WTC11 (cell line): ENCODE measurements at regions not wholly inside any gene's neighbourhood (a gene's known extent, or its start where the extent isn't known, plus 50 kb on each side); places are given as distances from the start of the nearest gene placed in this dataset.

Experiments used
- ATAC-seq: fragments of 200-7000 bp; cut with Tn5 transposase; 2 replicates; pipeline ENCODE4 v1.10.0; 2021; ENCODE audit warnings: mild to moderate bottlenecking, moderate library complexity
- CTCF ChIA-PET: fragments of 300-600 bp; sonication (Branson Sonifier 250); formaldehyde crosslinking; loops from one replicate; lab custom pipeline; 2021; ENCODE audit warnings: antibody characterized with exemption; lab: Charles Lee
- POLR2A ChIA-PET: fragments of 350-600 bp; sonication (Branson Sonifier 250); formaldehyde crosslinking; loops from one replicate; lab custom pipeline; 2021; ENCODE audit warnings: antibody characterized with exemption; lab: Charles Lee
- DNase-seq: peaks from one replicate; pipeline ENCODE4 v3.0.0; 2021; ENCODE audit warnings: low spot score
- H3K27ac Mint-ChIP-seq: 2 replicates; pipeline ENCODE4 v1.8.0; 2021; ENCODE audit warnings: mixed read lengths
- H3K27me3 Mint-ChIP-seq: 2 replicates; pipeline ENCODE4 v1.8.0; 2021; ENCODE audit warnings: low read depth, mild to moderate bottlenecking, moderate library complexity, mixed read lengths
- H3K36me3 Mint-ChIP-seq: 2 replicates; pipeline ENCODE4 v1.8.0; 2021; ENCODE audit warnings: mixed read lengths
- H3K4me1 Mint-ChIP-seq: 2 replicates; pipeline ENCODE4 v1.8.0; 2022; ENCODE audit warnings: mixed read lengths
- H3K4me3 Mint-ChIP-seq: 2 replicates; pipeline ENCODE4 v1.8.0; 2021; ENCODE audit warnings: mild to moderate bottlenecking, moderate library complexity, mixed read lengths
- H3K9me3 Mint-ChIP-seq: 2 replicates; pipeline ENCODE4 v1.8.0; 2021; ENCODE audit warnings: mixed read lengths
- AR ChIP-seq: fragments of 250-450 bp; sonication (Bioruptor Pico); IDR thresholded peaks from 2 replicates; pipeline ENCODE4 v1.9.0; 2021; ENCODE audit warnings: mild to moderate bottlenecking
- CREB1 ChIP-seq: sonication (generic); formaldehyde crosslinking; IDR thresholded peaks from 2 replicates; pipeline ENCODE4 v1.8.0; 2023; ENCODE audit warnings: mild to moderate bottlenecking, missing genetic modification reagents
- FOXK1 ChIP-seq: sonication (generic); formaldehyde crosslinking; IDR thresholded peaks from 2 replicates; pipeline ENCODE4 v1.8.0; 2022; ENCODE audit warnings: mild to moderate bottlenecking, moderate library complexity, missing genetic modification reagents
- IRF2 ChIP-seq: sonication (generic); formaldehyde crosslinking; IDR thresholded peaks from 2 replicates; pipeline ENCODE4 v1.8.0; 2022; ENCODE audit warnings: low read depth, missing genetic modification reagents, borderline replicate concordance
- JUN ChIP-seq: sonication (generic); formaldehyde crosslinking; IDR thresholded peaks from 2 replicates; pipeline ENCODE4 v1.8.0; 2023; ENCODE audit warnings: mild to moderate bottlenecking, missing genetic modification reagents
- MAX ChIP-seq: sonication (generic); formaldehyde crosslinking; IDR thresholded peaks from 2 replicates; pipeline ENCODE4 v1.8.0; 2022; ENCODE audit warnings: mild to moderate bottlenecking, missing genetic modification reagents
- MYBL2 ChIP-seq: sonication (generic); formaldehyde crosslinking; IDR thresholded peaks from 2 replicates; pipeline ENCODE4 v1.8.1; 2023; ENCODE audit warnings: mild to moderate bottlenecking, moderate library complexity, missing genetic modification reagents
- NR1H2 ChIP-seq: sonication (generic); formaldehyde crosslinking; IDR thresholded peaks from 2 replicates; pipeline ENCODE4 v1.9.0; 2021; ENCODE audit warnings: mild to moderate bottlenecking, moderate library complexity, missing genetic modification reagents
- SMAD4 ChIP-seq: sonication (generic); formaldehyde crosslinking; IDR thresholded peaks from 2 replicates; pipeline ENCODE4 v1.8.0; 2022; ENCODE audit warnings: mild to moderate bottlenecking, missing genetic modification reagents
- SP1 ChIP-seq: sonication (generic); formaldehyde crosslinking; conservative IDR thresholded peaks from 2 replicates; pipeline ENCODE4 v1.8.1; 2022; ENCODE audit warnings: missing genetic modification reagents
- STAT6 ChIP-seq: sonication (generic); formaldehyde crosslinking; conservative IDR thresholded peaks from 2 replicates; pipeline ENCODE4 v1.8.1; 2023; ENCODE audit warnings: mild to moderate bottlenecking, low read depth, missing genetic modification reagents, moderate library complexity
- TEAD4 ChIP-seq: sonication (generic); formaldehyde crosslinking; IDR thresholded peaks from 2 replicates; pipeline ENCODE4 v1.8.0; 2022; ENCODE audit warnings: mild to moderate bottlenecking, missing genetic modification reagents
- TF ChIP-seq, protein P1 (sequence below): sonication (generic); formaldehyde crosslinking; IDR thresholded peaks from 2 replicates; pipeline ENCODE4 v1.8.0; 2022; ENCODE audit warnings: mild to moderate bottlenecking, missing genetic modification reagents
- TF ChIP-seq, protein P2 (sequence below): fragments of 250-450 bp; sonication (Bioruptor Pico); conservative IDR thresholded peaks from 2 replicates; pipeline ENCODE4 v1.9.0; 2021; ENCODE audit warnings: mild to moderate bottlenecking
- TF ChIP-seq, protein P3 (sequence below): sonication (generic); formaldehyde crosslinking; IDR thresholded peaks from 2 replicates; pipeline ENCODE4 v1.8.1; 2023; ENCODE audit warnings: mild to moderate bottlenecking, missing genetic modification reagents, moderate library complexity
- TF ChIP-seq, protein P4 (sequence below): fragments of 250-450 bp; sonication (Bioruptor Pico); IDR thresholded peaks from 2 replicates; pipeline ENCODE4 v1.9.0; 2021; ENCODE audit warnings: mild to moderate bottlenecking, borderline replicate concordance

- POLR2A ChIA-PET = no interaction called here
- H3K4me3 Mint-ChIP-seq = no peak overlapping the region
- no peaks in the 10 kb centered on the region for H3K27me3 Mint-ChIP-seq
- ATAC-seq (no peak), DNase-seq (no peak)
- CTCF ChIA-PET = no interaction called here
- H3K4me1 Mint-ChIP-seq = peaks cover 31% of the 10 kb centered on the region
- H3K27ac Mint-ChIP-seq = peak overlapping the region; percentile 8; the same call in 1 of the 2 replicates
- no peaks in the 10 kb centered on the region for H3K36me3 Mint-ChIP-seq
- peaks cover 3% of the 10 kb centered on the region; the same call in 1 of the 2 replicates for H3K9me3 Mint-ChIP-seq
- no peak for TF ChIP-seq MAX (CRISPR knock-in tag)
- no peak for TF ChIP-seq NR1H2 (CRISPR knock-in tag)
- TF ChIP-seq, protein P1, sequence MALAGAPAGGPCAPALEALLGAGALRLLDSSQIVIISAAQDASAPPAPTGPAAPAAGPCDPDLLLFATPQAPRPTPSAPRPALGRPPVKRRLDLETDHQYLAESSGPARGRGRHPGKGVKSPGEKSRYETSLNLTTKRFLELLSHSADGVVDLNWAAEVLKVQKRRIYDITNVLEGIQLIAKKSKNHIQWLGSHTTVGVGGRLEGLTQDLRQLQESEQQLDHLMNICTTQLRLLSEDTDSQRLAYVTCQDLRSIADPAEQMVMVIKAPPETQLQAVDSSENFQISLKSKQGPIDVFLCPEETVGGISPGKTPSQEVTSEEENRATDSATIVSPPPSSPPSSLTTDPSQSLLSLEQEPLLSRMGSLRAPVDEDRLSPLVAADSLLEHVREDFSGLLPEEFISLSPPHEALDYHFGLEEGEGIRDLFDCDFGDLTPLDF = no peak
- TF ChIP-seq STAT6 (CRISPR knock-in tag) = no peak
- no peak for TF ChIP-seq SP1
- TF ChIP-seq, protein P2, sequence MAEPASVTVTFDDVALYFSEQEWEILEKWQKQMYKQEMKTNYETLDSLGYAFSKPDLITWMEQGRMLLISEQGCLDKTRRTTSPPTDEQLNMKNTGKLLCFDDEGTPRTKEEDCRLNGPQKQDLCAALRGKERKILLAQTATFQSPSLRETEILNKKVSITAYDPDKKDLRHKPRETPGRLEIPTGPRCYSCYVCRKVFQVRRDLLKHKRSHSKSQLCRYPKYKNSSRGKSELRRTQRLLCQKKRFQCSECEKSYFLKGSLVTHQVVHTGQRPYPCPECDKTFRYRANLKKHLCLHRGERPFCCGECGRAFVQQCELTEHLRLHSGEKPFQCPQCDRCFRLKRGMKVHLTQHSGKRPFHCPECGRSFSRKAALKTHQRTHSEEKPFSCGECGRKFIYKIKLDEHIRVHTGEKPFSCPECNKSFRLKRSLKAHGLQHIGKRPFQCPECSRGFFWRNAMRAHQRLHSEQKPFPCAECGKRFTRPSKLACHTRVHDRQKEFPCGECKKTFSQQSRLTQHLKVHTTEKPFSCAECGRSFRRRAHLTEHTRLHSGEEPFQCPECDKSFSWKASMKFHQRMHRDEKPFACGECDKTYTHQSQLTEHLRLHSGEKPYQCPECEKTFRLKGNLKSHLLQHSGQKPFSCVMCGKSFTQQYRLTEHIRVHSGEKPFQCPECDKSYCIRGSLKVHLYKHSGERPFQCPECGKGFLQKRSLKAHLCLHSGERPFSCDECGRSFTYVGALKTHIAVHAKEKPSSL (CRISPR knock-in tag) = no peak
- TF ChIP-seq JUN (CRISPR knock-in tag) = no peak
- TF ChIP-seq, protein P3, sequence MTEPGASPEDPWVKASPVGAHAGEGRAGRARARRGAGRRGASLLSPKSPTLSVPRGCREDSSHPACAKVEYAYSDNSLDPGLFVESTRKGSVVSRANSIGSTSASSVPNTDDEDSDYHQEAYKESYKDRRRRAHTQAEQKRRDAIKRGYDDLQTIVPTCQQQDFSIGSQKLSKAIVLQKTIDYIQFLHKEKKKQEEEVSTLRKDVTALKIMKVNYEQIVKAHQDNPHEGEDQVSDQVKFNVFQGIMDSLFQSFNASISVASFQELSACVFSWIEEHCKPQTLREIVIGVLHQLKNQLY (CRISPR knock-in tag) = no peak
- TF ChIP-seq CREB1 (CRISPR knock-in tag) = no peak
- no peak for TF ChIP-seq SMAD4 (CRISPR knock-in tag)
- no peak for TF ChIP-seq TEAD4
- TF ChIP-seq FOXK1 (CRISPR knock-in tag) = no peak
- TF ChIP-seq AR (CRISPR knock-in tag) = no peak
- TF ChIP-seq, protein P4, sequence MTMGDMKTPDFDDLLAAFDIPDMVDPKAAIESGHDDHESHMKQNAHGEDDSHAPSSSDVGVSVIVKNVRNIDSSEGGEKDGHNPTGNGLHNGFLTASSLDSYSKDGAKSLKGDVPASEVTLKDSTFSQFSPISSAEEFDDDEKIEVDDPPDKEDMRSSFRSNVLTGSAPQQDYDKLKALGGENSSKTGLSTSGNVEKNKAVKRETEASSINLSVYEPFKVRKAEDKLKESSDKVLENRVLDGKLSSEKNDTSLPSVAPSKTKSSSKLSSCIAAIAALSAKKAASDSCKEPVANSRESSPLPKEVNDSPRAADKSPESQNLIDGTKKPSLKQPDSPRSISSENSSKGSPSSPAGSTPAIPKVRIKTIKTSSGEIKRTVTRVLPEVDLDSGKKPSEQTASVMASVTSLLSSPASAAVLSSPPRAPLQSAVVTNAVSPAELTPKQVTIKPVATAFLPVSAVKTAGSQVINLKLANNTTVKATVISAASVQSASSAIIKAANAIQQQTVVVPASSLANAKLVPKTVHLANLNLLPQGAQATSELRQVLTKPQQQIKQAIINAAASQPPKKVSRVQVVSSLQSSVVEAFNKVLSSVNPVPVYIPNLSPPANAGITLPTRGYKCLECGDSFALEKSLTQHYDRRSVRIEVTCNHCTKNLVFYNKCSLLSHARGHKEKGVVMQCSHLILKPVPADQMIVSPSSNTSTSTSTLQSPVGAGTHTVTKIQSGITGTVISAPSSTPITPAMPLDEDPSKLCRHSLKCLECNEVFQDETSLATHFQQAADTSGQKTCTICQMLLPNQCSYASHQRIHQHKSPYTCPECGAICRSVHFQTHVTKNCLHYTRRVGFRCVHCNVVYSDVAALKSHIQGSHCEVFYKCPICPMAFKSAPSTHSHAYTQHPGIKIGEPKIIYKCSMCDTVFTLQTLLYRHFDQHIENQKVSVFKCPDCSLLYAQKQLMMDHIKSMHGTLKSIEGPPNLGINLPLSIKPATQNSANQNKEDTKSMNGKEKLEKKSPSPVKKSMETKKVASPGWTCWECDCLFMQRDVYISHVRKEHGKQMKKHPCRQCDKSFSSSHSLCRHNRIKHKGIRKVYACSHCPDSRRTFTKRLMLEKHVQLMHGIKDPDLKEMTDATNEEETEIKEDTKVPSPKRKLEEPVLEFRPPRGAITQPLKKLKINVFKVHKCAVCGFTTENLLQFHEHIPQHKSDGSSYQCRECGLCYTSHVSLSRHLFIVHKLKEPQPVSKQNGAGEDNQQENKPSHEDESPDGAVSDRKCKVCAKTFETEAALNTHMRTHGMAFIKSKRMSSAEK (CRISPR knock-in tag) = no peak
- TF ChIP-seq MYBL2 (CRISPR knock-in tag) = no peak
- TF ChIP-seq IRF2 (CRISPR knock-in tag) = no peak
Observed at GRCh38 chr14:25574628-25575325, 524.8 kb upstream of the STXBP6 start.
